ENCODE measurements at regions not wholly inside any gene's neighbourhood (a gene's known extent, or its start where the extent isn't known, plus 50 kb on each side); places are given as distances from the start of the nearest gene placed in this dataset.

DNA sequence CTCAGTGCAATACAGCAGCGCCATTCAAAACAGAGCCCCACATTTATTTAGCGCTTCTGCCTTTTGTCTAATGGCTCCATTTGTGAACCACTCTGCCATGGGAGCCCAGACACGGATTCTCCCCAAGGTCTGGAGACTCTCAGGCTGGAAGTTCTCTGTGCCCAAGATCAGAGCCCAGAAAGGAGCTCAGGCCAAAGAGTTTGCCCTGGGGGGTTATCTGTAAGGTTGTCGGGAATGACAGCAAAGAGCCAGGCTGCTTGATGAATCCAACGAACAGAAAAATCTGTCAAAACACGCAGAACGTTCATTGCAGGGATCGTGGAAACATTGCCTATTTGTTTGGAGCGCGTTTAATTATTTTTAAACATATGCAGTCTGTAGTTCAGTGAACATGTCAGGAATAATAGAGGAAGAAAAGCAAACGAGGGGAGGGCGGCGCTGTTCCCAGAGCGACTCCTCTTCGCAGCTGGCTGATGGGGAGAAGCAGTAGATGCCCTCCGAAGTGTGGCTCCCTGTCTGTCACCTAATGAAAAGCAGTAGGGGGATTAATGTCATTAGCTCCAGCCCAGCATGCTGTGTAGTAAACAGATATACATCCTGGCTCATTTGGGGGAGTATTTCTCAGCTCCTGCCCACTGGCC is 464.9 kb upstream of the MPDZ start:
- no peak for DNase-seq

DNA sequence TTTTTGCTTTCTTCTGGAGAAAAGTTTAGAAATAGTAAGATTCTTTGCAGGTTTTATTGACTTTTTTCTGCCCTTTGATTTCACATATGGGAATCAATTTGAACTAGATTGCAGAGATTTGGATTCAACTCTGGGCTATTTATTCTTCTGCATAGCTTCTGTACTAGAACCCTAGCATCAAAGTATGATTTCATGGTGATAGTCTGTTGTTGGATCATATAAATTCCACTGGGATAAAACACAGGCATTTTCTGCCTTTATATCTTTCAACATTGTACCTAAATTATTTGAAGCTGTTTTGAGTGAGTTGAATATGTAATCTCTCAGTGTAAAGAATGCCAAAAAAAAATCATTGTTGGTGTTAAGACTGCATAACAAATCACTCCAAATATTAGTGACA is 458.4 kb upstream of the MPDZ start:
- no peak for DNase-seq

- no peak for DNase-seq
These were observed 455.7 kb upstream of the MPDZ start for GRCh38 chr9:13735181-13735580.

DNA sequence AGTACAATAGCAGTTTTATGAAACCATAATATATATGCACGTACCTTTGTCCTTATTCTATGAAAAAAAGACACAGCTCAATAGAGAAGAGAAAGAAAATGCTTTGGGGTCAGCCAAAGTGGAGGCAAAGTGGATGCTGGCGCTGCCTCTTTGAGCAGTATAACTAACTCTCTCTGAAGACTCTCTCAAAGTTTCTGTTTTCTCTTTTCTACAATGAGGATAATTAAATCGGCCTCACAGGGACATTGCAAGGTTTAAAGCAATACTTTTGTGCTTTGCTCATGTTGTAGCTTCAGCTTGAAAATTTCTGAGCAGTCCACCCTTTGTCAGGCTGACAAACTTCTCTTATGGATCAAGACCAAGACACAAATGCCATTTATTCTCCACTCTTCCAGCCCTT is 455.1 kb upstream of the MPDZ start:
- DNase-seq: no peak

GRCh38 chr9:13732290-13732689 is 452.8 kb upstream of the MPDZ start:
- no peak for DNase-seq

DNA sequence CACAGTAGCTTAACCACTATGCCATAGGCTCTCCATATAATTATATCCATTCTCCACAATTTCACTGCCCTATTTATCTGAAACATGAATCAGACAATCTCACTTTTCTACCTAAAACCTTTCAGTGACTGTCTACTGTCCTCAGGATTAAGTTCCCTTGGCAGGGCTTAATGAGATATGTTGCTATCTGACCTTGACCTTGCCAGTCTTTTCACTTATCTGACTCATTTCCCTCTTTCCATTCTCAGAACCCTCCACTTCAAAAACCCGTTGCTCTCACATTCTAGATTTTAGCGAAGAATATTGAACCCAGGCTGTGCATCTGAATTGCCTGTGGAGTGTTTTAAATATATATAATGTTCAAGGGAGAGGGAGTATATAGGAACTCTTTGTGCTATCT is 452.1 kb upstream of the MPDZ start:
- no peak for DNase-seq

GRCh38 chr9:13729955-13730354 is 450.5 kb upstream of the MPDZ start:
- DNase-seq: no peak

DNA sequence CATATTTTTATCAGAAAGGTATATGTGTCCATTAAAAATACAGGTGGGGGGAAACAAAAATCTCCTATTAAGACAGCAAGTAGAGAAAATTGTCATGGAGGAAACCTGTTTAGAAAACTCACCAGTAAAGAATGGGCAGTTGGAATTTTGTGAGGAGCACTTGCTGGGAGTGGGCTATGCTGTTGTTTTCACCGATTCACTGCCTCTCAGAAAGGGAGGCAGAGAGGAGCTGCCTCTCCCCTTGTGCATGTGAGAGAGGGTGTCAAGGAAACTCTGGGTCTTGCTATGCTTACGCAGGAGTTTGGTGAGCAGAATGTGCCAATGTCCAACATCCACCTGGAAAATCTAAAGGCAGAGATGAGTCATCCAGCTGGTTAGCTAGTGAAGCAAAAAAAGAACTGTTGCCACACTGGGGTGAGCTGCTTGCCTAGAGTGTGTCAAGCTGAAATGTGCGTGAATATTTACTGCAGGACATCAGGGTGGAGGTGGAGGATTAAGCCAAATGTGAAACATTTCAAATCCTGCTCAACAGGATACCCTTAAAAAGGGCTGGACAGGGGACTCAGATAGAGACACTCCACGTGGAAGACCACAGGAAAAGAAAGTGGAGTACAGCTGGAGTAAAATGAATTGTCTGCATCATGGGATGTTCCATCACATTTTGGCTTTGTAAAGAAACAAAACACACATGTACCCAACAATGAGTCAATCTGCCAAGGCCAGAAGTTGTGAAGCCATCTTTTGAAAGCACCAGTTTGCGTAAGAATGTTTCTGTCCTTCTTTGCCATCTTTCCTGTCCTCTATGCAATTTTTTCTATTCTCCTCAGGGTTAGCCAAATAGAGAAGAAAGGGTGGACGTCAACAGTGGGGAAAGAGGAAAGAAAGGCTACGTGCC is 449.7 kb upstream of the MPDZ start:
- DNase-seq: no peak

DNA sequence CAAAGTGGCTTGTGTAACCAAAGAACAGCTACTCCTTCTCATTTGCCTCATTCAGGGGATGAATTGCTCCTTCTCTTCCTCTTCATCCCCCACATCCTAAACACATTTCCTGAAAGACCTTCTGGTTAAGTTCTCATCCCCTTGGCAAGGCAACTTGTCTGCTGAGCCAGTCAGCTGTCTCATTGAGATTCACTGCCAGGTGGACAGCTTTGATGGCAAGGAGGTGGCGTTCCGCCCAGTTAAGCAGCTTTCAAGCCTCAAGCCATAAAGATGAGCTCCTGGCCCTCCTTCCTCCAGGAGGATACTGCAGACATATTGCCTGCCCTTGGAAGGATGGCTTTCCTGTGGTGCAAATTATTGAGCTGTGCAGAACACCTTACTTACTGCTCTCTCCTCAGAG is 448.6 kb upstream of the MPDZ start:
- no peak for DNase-seq

DNA sequence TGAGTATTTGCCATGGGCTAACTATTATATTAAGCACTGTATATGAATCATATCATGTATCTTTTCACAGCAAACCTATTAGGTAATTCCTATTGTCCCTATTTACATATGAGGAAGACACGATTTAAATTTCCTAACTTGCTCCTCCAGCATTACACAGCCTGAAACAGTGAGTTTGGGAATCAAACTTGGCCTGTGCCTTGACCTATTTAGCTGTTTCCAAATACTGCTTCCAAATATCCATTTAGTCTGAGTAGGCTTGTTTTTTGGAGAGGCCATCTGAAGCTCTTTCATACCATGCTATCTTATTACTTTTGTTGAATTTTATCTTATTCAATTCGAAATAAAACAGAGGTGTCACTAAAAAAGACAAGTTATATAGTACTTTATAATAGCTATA is 447.3 kb upstream of the MPDZ start:
- no peak for DNase-seq

- DNase-seq: no peak
These were observed 446.0 kb upstream of the MPDZ start for GRCh38 chr9:13725516-13725915.

DNA sequence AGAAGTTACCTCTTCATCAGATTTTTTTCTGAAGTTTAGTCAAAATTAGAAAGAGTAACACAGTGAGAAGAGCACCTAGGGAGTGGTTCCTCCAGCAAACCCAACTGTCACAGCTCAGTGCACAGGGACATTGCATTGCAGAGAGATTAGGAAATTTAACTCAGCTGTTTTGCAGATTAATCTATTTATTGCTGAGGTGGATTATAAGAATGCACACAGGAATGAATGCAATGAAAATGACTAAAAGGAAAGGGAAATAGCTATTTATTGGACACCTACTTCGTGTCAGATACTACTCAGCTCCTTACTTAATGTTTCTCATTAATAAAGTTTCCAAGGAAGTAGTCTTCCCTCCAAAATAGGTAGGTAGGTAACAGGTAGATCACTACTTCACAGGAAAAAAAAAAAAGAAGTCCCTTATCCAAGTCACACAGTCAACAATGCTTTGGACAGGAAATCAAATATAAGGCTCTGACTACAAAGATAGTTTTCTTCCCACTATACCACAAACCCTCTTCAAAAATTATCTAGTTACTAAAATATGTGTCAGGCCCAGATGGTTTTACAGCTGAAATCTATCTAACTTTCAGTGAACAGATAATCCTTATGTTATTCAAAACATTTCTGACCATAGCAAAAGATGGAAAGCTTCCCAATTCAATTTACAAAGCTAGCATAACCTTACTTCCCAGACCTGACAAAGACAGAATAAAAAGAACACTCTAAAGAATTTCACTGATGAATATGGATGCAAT is 442.2 kb upstream of the MPDZ start:
- DNase-seq: no peak

GRCh38 chr9:13719981-13720676 is 440.6 kb upstream of the MPDZ start:
- no peak for DNase-seq

DNA sequence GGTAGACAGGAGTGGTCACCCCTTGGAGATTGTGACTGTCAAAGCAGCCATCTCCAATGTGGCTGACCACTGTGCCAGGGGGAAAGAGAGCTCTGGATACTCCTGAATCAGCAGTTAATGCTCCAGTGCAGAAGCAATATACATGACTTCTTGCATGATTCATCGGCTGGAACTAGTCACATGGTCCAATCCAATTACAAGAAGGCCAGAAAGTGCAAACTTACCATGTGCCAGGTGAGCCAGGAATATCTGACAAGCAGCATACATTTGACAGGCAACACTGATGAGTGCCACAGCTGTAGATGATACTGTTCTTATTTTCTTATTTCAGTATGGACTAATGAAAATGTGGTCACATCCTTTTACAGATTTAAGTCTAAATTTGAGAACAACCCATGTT is 440.0 kb upstream of the MPDZ start:
- DNase-seq: no peak

DNA sequence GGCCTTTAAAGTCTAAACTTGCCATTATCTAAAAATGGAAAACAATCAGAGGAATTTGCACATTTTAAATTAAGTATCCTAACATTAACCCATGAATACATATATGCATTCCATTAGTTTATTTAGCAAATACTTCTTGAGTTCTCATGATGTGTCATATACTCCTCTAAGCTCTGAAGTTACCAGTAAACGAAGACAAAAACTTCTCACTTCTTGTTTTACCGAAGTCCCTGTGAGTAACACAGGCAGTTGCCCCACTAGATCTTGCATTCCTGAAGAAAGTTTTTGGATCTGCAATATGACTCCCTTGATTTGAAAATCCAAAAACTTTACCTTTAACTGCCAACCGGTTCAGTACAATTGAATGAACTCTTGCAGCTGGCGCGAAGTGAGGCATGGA is 439.0 kb upstream of the MPDZ start:
- no peak for DNase-seq

DNA sequence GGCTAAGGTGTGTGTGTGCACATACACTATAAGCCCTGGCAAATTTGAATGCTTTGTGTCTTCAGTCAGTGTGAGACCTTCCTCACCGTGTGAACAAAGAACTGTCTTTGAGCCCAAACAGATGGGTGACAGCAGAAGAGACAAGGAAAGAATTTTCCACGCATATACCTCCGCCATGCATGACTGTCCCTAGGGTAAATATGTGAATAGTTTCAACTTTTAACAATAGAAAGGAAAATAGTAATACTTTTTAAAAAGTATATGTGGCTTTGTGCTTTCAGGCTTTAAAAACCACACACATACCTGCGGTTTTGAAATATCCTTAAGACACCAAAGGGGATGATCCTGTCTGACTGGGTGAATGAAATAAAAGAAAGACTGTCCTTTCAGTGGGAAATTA is 438.6 kb upstream of the MPDZ start:
- no peak for DNase-seq

- no peak for DNase-seq
These were observed 438.0 kb upstream of the MPDZ start for GRCh38 chr9:13717322-13718054.

DNA sequence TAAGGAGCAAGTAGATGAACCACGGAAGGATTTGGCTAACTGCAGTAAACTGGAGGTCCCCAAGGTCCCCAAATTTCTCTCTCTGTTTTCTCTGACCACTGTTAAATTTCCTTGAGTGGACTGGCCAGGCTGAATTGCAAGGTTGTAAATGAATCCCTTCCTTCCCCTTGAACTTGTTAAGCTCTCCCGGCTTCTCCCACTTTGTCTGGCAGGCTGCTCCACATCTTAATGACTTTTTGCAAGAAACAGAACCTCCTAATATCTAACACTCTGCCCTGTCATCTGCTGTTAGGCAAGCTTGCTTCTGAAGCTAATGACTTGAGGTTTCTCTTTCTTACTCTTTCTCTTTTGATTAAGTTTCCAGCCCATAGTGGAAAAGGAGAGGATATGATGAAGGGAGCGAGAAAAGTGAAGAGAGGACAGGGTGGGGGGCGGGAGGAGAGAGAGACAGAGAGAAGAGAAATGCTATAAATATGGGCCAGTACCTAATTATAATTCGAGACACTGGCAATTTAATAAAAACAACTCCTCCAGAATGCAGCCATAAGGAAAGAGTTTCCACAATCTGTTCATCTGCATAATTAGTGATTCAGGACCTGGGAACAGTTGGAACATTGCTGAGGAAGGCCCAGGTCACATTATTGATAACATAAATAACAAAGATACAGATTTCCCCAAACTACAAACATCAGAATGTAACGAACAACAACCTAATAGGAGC is 437.3 kb upstream of the MPDZ start:
- DNase-seq: no peak

GRCh38 chr9:13716090-13716489 is 436.6 kb upstream of the MPDZ start:
- DNase-seq: no peak

- no peak for DNase-seq
These were observed 435.9 kb upstream of the MPDZ start for GRCh38 chr9:13715430-13715829.

GRCh38 chr9:13707612-13708576 is 428.4 kb upstream of the MPDZ start:
- no peak for DNase-seq
